ENCODE measurements at regions not wholly inside any gene's neighbourhood (a gene's known extent, or its start where the extent isn't known, plus 50 kb on each side); places are given as distances from the start of the nearest gene placed in this dataset.
"Not testable (repeated sequence)": the region's sequence is repeated elsewhere in the genome, so short reads cannot be mapped to it uniquely, and the experiment has no call there.

GRCh38 chr10:130957423-130957822 lies 354.1 kb downstream of the TCERG1L start:
- no peak for FAIRE-seq
- DNase-seq (ENCODE audit: low spot score): no peak

GRCh38 chr10:130958003-130958402 lies 353.5 kb downstream of the TCERG1L start:
- DNase-seq (ENCODE audit: low spot score) (no peak), FAIRE-seq (no peak)

GRCh38 chr10:130958981-130959751 lies 352.4 kb downstream of the TCERG1L start:
- no peak for FAIRE-seq

GRCh38 chr10:130959752-130960195 lies 351.7 kb downstream of the TCERG1L start:
- FAIRE-seq (no peak), DNase-seq (ENCODE audit: low spot score) (no peak)

More at GRCh38 chr10:130958981-130959751, 352.4 kb downstream of the TCERG1L start:
- DNase-seq (ENCODE audit: low spot score): no peak

- DNase-seq (ENCODE audit: low spot score) (no peak), FAIRE-seq (no peak)
These were observed 351.0 kb downstream of the TCERG1L start for GRCh38 chr10:130960531-130960930.

GRCh38 chr10:130961506-130962239 lies 349.8 kb downstream of the TCERG1L start:
- no peak for FAIRE-seq
- DNase-seq (ENCODE audit: low spot score): no peak

GRCh38 chr10:130962240-130963051 lies 349.1 kb downstream of the TCERG1L start:
- FAIRE-seq (no peak), DNase-seq (ENCODE audit: low spot score) (no peak)

GRCh38 chr10:130963052-130963393 lies 348.5 kb downstream of the TCERG1L start:
- FAIRE-seq (no peak), DNase-seq (ENCODE audit: low spot score) (no peak)

GRCh38 chr10:130963786-130964522 lies 347.6 kb downstream of the TCERG1L start:
- FAIRE-seq (no peak), DNase-seq (ENCODE audit: low spot score) (no peak)

- DNase-seq (ENCODE audit: low spot score) (no peak), FAIRE-seq (no peak)
These were observed 346.8 kb downstream of the TCERG1L start for GRCh38 chr10:130964771-130965170.

GRCh38 chr10:130967161-130967560 lies 344.4 kb downstream of the TCERG1L start:
- FAIRE-seq (no peak), DNase-seq (ENCODE audit: low spot score) (no peak)

- no peak for DNase-seq (ENCODE audit: low spot score)
- FAIRE-seq: no peak
These were observed 343.7 kb downstream of the TCERG1L start for GRCh38 chr10:130967784-130968183.

- no peak for FAIRE-seq
These were observed 343.0 kb downstream of the TCERG1L start for GRCh38 chr10:130968511-130968910.

GRCh38 chr10:130968964-130969363 lies 342.6 kb downstream of the TCERG1L start:
- no peak for DNase-seq (ENCODE audit: low spot score)
- FAIRE-seq: no peak

More at GRCh38 chr10:130968511-130968910, 343.0 kb downstream of the TCERG1L start:
- DNase-seq (ENCODE audit: low spot score): no peak

- FAIRE-seq: no peak
- no peak for DNase-seq (ENCODE audit: low spot score)
These were observed 341.8 kb downstream of the TCERG1L start for GRCh38 chr10:130969700-130970099.

- no peak for DNase-seq (ENCODE audit: low spot score)
- FAIRE-seq: no peak
These were observed 341.0 kb downstream of the TCERG1L start for GRCh38 chr10:130970341-130971122.

GRCh38 chr10:130971123-130971435 lies 340.4 kb downstream of the TCERG1L start:
- DNase-seq (ENCODE audit: low spot score): no peak
- FAIRE-seq: no peak

GRCh38 chr10:130973127-130973839 lies 338.2 kb downstream of the TCERG1L start:
- FAIRE-seq (no peak), DNase-seq (ENCODE audit: low spot score) (no peak)

GRCh38 chr10:130974166-130974565 lies 337.4 kb downstream of the TCERG1L start:
- no peak for DNase-seq (ENCODE audit: low spot score)
- FAIRE-seq: no peak

- FAIRE-seq; DNase-seq (ENCODE audit: low spot score): not testable (repeated sequence)
These were observed 336.2 kb downstream of the TCERG1L start for GRCh38 chr10:130975351-130975750.
